WTC11 (cell line): ENCODE measurements at regions not wholly inside any gene's neighbourhood (a gene's known extent, or its start where the extent isn't known, plus 50 kb on each side); places are given as distances from the start of the nearest gene placed in this dataset.

Experiments
- ATAC-seq: fragments of 200-7000 bp; cut with Tn5 transposase; 2 replicates; pipeline ENCODE4 v1.10.0; 2021; ENCODE audit warnings: mild to moderate bottlenecking, moderate library complexity
- CTCF ChIA-PET: fragments of 300-600 bp; sonication (Branson Sonifier 250); formaldehyde crosslinking; loops from one replicate; lab custom pipeline; 2021; ENCODE audit warnings: antibody characterized with exemption; lab: Charles Lee
- POLR2A ChIA-PET: fragments of 350-600 bp; sonication (Branson Sonifier 250); formaldehyde crosslinking; loops from one replicate; lab custom pipeline; 2021; ENCODE audit warnings: antibody characterized with exemption; lab: Charles Lee
- DNase-seq: peaks from one replicate; pipeline ENCODE4 v3.0.0; 2021; ENCODE audit warnings: low spot score
- H3K27ac Mint-ChIP-seq: 2 replicates; pipeline ENCODE4 v1.8.0; 2021; ENCODE audit warnings: mixed read lengths
- H3K27me3 Mint-ChIP-seq: 2 replicates; pipeline ENCODE4 v1.8.0; 2021; ENCODE audit warnings: low read depth, mild to moderate bottlenecking, moderate library complexity, mixed read lengths
- H3K36me3 Mint-ChIP-seq: 2 replicates; pipeline ENCODE4 v1.8.0; 2021; ENCODE audit warnings: mixed read lengths
- H3K4me1 Mint-ChIP-seq: 2 replicates; pipeline ENCODE4 v1.8.0; 2022; ENCODE audit warnings: mixed read lengths
- H3K4me3 Mint-ChIP-seq: 2 replicates; pipeline ENCODE4 v1.8.0; 2021; ENCODE audit warnings: mild to moderate bottlenecking, moderate library complexity, mixed read lengths
- H3K9me3 Mint-ChIP-seq: 2 replicates; pipeline ENCODE4 v1.8.0; 2021; ENCODE audit warnings: mixed read lengths
- CREB1 ChIP-seq: sonication (generic); formaldehyde crosslinking; IDR thresholded peaks from 2 replicates; pipeline ENCODE4 v1.8.0; 2023; ENCODE audit warnings: mild to moderate bottlenecking, missing genetic modification reagents
- CREM ChIP-seq: sonication (generic); formaldehyde crosslinking; IDR thresholded peaks from 2 replicates; pipeline ENCODE4 v1.8.1; 2022; ENCODE audit warnings: mild to moderate bottlenecking, missing genetic modification reagents, moderate library complexity
- E2F4 ChIP-seq: sonication (generic); formaldehyde crosslinking; IDR thresholded peaks from 2 replicates; pipeline ENCODE4 v1.8.1; 2022; ENCODE audit warnings: low read depth, mild to moderate bottlenecking, moderate library complexity, missing genetic modification reagents, borderline replicate concordance
- ELF4 ChIP-seq: sonication (generic); formaldehyde crosslinking; IDR thresholded peaks from 2 replicates; pipeline ENCODE4 v1.8.1; 2022; ENCODE audit warnings: low read depth, mild to moderate bottlenecking, moderate library complexity, missing genetic modification reagents
- EMX1 ChIP-seq: fragments of 250-450 bp; sonication (Bioruptor Pico); IDR thresholded peaks from 2 replicates; pipeline ENCODE4 v1.8.0; 2021; ENCODE audit warnings: mild to moderate bottlenecking
- ETV6 ChIP-seq: sonication (generic); formaldehyde crosslinking; IDR thresholded peaks from 2 replicates; pipeline ENCODE4 v1.8.1; 2022; ENCODE audit warnings: mild to moderate bottlenecking, missing genetic modification reagents
- GRHL2 ChIP-seq: fragments of 250-450 bp; sonication (Bioruptor Pico); IDR thresholded peaks from 2 replicates; pipeline ENCODE4 v1.8.0; 2022; ENCODE audit warnings: mild to moderate bottlenecking, moderate library complexity; ENCODE audit not compliant: insufficient replicate concordance, severe bottlenecking
- IRF1 ChIP-seq: sonication (generic); formaldehyde crosslinking; IDR thresholded peaks from 2 replicates; pipeline ENCODE4 v1.8.0; 2023; ENCODE audit warnings: missing genetic modification reagents
- JUN ChIP-seq: sonication (generic); formaldehyde crosslinking; IDR thresholded peaks from 2 replicates; pipeline ENCODE4 v1.8.0; 2023; ENCODE audit warnings: mild to moderate bottlenecking, missing genetic modification reagents
- KAT7 ChIP-seq: sonication (generic); formaldehyde crosslinking; IDR thresholded peaks from 2 replicates; pipeline ENCODE4 v1.8.1; 2023; ENCODE audit warnings: missing genetic modification reagents, mild to moderate bottlenecking, borderline replicate concordance
- MYBL2 ChIP-seq: sonication (generic); formaldehyde crosslinking; IDR thresholded peaks from 2 replicates; pipeline ENCODE4 v1.8.1; 2023; ENCODE audit warnings: mild to moderate bottlenecking, moderate library complexity, missing genetic modification reagents
- NR3C1 ChIP-seq: sonication (generic); formaldehyde crosslinking; conservative IDR thresholded peaks from 2 replicates; pipeline ENCODE4 v1.8.1; 2023; ENCODE audit warnings: low read depth, mild to moderate bottlenecking, missing genetic modification reagents
- SP1 ChIP-seq: sonication (generic); formaldehyde crosslinking; conservative IDR thresholded peaks from 2 replicates; pipeline ENCODE4 v1.8.1; 2022; ENCODE audit warnings: missing genetic modification reagents
- USF2 ChIP-seq: sonication (generic); formaldehyde crosslinking; IDR thresholded peaks from 2 replicates; pipeline ENCODE4 v1.8.1; 2023; ENCODE audit warnings: mild to moderate bottlenecking, missing genetic modification reagents, moderate library complexity
- ZNF219 ChIP-seq: sonication (generic); formaldehyde crosslinking; IDR thresholded peaks from 2 replicates; pipeline ENCODE4 v1.8.0; 2023; ENCODE audit warnings: missing genetic modification reagents, mild to moderate bottlenecking, borderline replicate concordance
- ZNF425 ChIP-seq: fragments of 250-450 bp; sonication (Bioruptor Pico); conservative IDR thresholded peaks from 2 replicates; pipeline ENCODE4 v1.9.0; 2021; ENCODE audit warnings: mild to moderate bottlenecking
- TF ChIP-seq, protein P1 (sequence below): sonication (generic); formaldehyde crosslinking; IDR thresholded peaks from 2 replicates; pipeline ENCODE4 v1.8.0; 2022; ENCODE audit warnings: mild to moderate bottlenecking, missing genetic modification reagents
- TF ChIP-seq, protein P2 (sequence below): sonication (generic); formaldehyde crosslinking; conservative IDR thresholded peaks from 2 replicates; pipeline ENCODE4 v1.8.1; 2022; ENCODE audit warnings: mild to moderate bottlenecking, missing genetic modification reagents
- TF ChIP-seq, protein P3 (sequence below): sonication (generic); formaldehyde crosslinking; IDR thresholded peaks from 2 replicates; pipeline ENCODE4 v1.8.0; 2023; ENCODE audit warnings: mild to moderate bottlenecking, missing genetic modification reagents

DNA sequence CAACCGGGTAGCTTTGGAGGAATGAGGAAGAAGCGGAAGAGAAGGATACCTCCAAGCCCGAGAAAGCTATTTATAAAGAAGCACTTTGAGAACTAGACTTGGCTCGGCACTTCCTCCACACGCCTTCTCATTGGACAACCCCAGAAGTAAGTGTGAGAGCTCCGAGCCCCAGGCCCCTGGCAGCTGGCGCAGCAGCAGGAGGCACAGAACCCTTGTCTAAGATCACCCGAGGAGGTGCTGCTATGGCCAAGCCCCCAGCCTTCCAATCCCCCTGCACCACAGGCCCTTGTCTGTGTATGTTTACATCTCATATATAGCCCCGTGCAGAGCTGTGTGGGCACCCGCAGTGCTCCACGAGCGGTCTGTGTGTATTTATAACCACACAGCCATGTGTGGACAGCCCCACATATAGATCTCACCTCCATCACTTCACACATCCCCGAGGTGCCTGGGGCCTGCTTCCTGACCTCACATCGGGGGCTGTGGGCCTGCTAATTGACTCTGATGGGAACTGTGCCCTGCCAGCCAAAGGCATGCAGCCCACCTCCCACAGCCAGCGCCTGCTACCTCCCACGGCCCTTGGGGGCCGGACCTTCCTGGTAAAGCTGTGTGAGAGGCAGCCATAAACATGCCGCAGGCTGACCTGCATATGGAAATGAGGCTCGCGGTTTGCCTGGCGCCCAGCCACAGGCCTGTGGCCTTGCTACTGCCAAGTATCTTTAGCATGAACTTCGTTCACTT is 96.1 kb downstream of the C17orf67 start:
- Mint-ChIP-seq H3K4me1 (peaks cover 8% of the 10 kb centered on the region; the same call in 1 of the 2 replicates), H3K27ac (no peak overlapping the region)

GRCh38 chr17:56739376-56739775 is 94.3 kb downstream of the C17orf67 start:
- Mint-ChIP-seq H3K36me3 (no peaks in the 10 kb centered on the region), H3K27ac (no peak overlapping the region), H3K9me3 (no peaks in the 10 kb centered on the region), H3K27me3 (no peaks in the 10 kb centered on the region), H3K4me1 (peaks cover 8% of the 10 kb centered on the region; the same call in 1 of the 2 replicates), H3K4me3 (no peak overlapping the region)
- POLR2A ChIA-PET = no interaction called here
- CTCF ChIA-PET = no interaction called here
- DNase-seq = no peak
- TF ChIP-seq SP1 (CRISPR knock-in tag) (no peak), CREM (no peak), CREB1 (no peak), MYBL2 (CRISPR knock-in tag) (no peak), ZNF425 (CRISPR knock-in tag) (no peak), E2F4 (no peak), EMX1 (CRISPR knock-in tag) (no peak), JUN (CRISPR knock-in tag) (no peak), ELF4 (no peak), ZNF219 (CRISPR knock-in tag) (no peak), NR3C1 (CRISPR knock-in tag) (no peak), USF2 (CRISPR knock-in tag) (no peak), ETV6 (no peak)
- TF ChIP-seq, protein P1, sequence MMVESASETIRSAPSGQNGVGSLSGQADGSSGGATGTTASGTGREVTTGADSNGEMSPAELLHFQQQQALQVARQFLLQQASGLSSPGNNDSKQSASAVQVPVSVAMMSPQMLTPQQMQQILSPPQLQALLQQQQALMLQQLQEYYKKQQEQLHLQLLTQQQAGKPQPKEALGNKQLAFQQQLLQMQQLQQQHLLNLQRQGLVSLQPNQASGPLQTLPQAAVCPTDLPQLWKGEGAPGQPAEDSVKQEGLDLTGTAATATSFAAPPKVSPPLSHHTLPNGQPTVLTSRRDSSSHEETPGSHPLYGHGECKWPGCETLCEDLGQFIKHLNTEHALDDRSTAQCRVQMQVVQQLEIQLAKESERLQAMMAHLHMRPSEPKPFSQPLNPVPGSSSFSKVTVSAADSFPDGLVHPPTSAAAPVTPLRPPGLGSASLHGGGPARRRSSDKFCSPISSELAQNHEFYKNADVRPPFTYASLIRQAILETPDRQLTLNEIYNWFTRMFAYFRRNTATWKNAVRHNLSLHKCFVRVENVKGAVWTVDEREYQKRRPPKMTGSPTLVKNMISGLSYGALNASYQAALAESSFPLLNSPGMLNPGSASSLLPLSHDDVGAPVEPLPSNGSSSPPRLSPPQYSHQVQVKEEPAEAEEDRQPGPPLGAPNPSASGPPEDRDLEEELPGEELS (CRISPR knock-in tag) = no peak
- no peak for ATAC-seq

More for the DNA sequence above, 96.1 kb downstream of the C17orf67 start:
- no peak for DNase-seq
- CTCF ChIA-PET = interaction anchor here (1.5 to 2.3 kb wide), 2 partner anchors 22 to 42 kb away, joined by 7 to 11 read pairs; no protein-coding TSS in a partner anchor
- Mint-ChIP-seq H3K27me3 (no peaks in the 10 kb centered on the region), H3K36me3 (no peaks in the 10 kb centered on the region)
- TF ChIP-seq, protein P2, sequence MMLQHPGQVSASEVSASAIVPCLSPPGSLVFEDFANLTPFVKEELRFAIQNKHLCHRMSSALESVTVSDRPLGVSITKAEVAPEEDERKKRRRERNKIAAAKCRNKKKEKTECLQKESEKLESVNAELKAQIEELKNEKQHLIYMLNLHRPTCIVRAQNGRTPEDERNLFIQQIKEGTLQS (CRISPR knock-in tag) = no peak
- TF ChIP-seq USF2 (CRISPR knock-in tag) (no peak), NR3C1 (CRISPR knock-in tag) (no peak), IRF1 (CRISPR knock-in tag) (no peak), KAT7 (CRISPR knock-in tag) (no peak), GRHL2 (CRISPR knock-in tag) (no peak)
- TF ChIP-seq, protein P3, sequence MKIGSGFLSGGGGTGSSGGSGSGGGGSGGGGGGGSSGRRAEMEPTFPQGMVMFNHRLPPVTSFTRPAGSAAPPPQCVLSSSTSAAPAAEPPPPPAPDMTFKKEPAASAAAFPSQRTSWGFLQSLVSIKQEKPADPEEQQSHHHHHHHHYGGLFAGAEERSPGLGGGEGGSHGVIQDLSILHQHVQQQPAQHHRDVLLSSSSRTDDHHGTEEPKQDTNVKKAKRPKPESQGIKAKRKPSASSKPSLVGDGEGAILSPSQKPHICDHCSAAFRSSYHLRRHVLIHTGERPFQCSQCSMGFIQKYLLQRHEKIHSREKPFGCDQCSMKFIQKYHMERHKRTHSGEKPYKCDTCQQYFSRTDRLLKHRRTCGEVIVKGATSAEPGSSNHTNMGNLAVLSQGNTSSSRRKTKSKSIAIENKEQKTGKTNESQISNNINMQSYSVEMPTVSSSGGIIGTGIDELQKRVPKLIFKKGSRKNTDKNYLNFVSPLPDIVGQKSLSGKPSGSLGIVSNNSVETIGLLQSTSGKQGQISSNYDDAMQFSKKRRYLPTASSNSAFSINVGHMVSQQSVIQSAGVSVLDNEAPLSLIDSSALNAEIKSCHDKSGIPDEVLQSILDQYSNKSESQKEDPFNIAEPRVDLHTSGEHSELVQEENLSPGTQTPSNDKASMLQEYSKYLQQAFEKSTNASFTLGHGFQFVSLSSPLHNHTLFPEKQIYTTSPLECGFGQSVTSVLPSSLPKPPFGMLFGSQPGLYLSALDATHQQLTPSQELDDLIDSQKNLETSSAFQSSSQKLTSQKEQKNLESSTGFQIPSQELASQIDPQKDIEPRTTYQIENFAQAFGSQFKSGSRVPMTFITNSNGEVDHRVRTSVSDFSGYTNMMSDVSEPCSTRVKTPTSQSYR (CRISPR knock-in tag) = no peak
- TF ChIP-seq, all 79 proteins: peak for 0
- Mint-ChIP-seq H3K9me3 (peaks cover 5% of the 10 kb centered on the region), H3K4me3 (no peak overlapping the region)
- no peak for ATAC-seq
- POLR2A ChIA-PET = interaction anchor here (0.6 kb wide), 1 partner anchor 59 kb away, joined by 9 read pairs; no protein-coding TSS in a partner anchor
